WTC11 (cell line): ENCODE measurements at regions not wholly inside any gene's neighbourhood (a gene's known extent, or its start where the extent isn't known, plus 50 kb on each side); places are given as distances from the start of the nearest gene placed in this dataset.

ENCODE experiments used
- ATAC-seq: fragments of 200-7000 bp; cut with Tn5 transposase; 2 replicates; pipeline ENCODE4 v1.10.0; 2021; ENCODE audit warnings: mild to moderate bottlenecking, moderate library complexity
- CTCF ChIA-PET: fragments of 300-600 bp; sonication (Branson Sonifier 250); formaldehyde crosslinking; loops from one replicate; lab custom pipeline; 2021; ENCODE audit warnings: antibody characterized with exemption; lab: Charles Lee
- POLR2A ChIA-PET: fragments of 350-600 bp; sonication (Branson Sonifier 250); formaldehyde crosslinking; loops from one replicate; lab custom pipeline; 2021; ENCODE audit warnings: antibody characterized with exemption; lab: Charles Lee
- DNase-seq: peaks from one replicate; pipeline ENCODE4 v3.0.0; 2021; ENCODE audit warnings: low spot score
- H3K27ac Mint-ChIP-seq: 2 replicates; pipeline ENCODE4 v1.8.0; 2021; ENCODE audit warnings: mixed read lengths
- H3K27me3 Mint-ChIP-seq: 2 replicates; pipeline ENCODE4 v1.8.0; 2021; ENCODE audit warnings: low read depth, mild to moderate bottlenecking, moderate library complexity, mixed read lengths
- H3K36me3 Mint-ChIP-seq: 2 replicates; pipeline ENCODE4 v1.8.0; 2021; ENCODE audit warnings: mixed read lengths
- H3K4me1 Mint-ChIP-seq: 2 replicates; pipeline ENCODE4 v1.8.0; 2022; ENCODE audit warnings: mixed read lengths
- H3K4me3 Mint-ChIP-seq: 2 replicates; pipeline ENCODE4 v1.8.0; 2021; ENCODE audit warnings: mild to moderate bottlenecking, moderate library complexity, mixed read lengths
- H3K9me3 Mint-ChIP-seq: 2 replicates; pipeline ENCODE4 v1.8.0; 2021; ENCODE audit warnings: mixed read lengths
- ARID4B ChIP-seq: sonication (generic); formaldehyde crosslinking; IDR thresholded peaks from 2 replicates; pipeline ENCODE4 v1.8.0; 2023; ENCODE audit warnings: missing genetic modification reagents, mild to moderate bottlenecking, borderline replicate concordance
- ATF6 ChIP-seq: sonication (generic); formaldehyde crosslinking; IDR thresholded peaks from 2 replicates; pipeline ENCODE4 v1.8.1; 2023; ENCODE audit warnings: mild to moderate bottlenecking, missing genetic modification reagents
- CREB1 ChIP-seq: sonication (generic); formaldehyde crosslinking; IDR thresholded peaks from 2 replicates; pipeline ENCODE4 v1.8.0; 2023; ENCODE audit warnings: mild to moderate bottlenecking, missing genetic modification reagents
- CREM ChIP-seq: sonication (generic); formaldehyde crosslinking; IDR thresholded peaks from 2 replicates; pipeline ENCODE4 v1.8.1; 2022; ENCODE audit warnings: mild to moderate bottlenecking, missing genetic modification reagents, moderate library complexity
- EMX1 ChIP-seq: fragments of 250-450 bp; sonication (Bioruptor Pico); IDR thresholded peaks from 2 replicates; pipeline ENCODE4 v1.8.0; 2021; ENCODE audit warnings: mild to moderate bottlenecking
- ESRRA ChIP-seq: sonication (generic); formaldehyde crosslinking; IDR thresholded peaks from 2 replicates; pipeline ENCODE4 v1.8.1; 2022; ENCODE audit warnings: mild to moderate bottlenecking, missing genetic modification reagents, borderline replicate concordance
- ETV6 ChIP-seq: sonication (generic); formaldehyde crosslinking; IDR thresholded peaks from 2 replicates; pipeline ENCODE4 v1.8.1; 2022; ENCODE audit warnings: mild to moderate bottlenecking, missing genetic modification reagents
- HMGXB4 ChIP-seq: sonication (generic); formaldehyde crosslinking; IDR thresholded peaks from 2 replicates; pipeline ENCODE4 v1.8.1; 2023; ENCODE audit warnings: mild to moderate bottlenecking, moderate library complexity, missing genetic modification reagents
- JAZF1 ChIP-seq: fragments of 250-450 bp; sonication (Bioruptor Pico); IDR thresholded peaks from 2 replicates; pipeline ENCODE4 v1.9.0; 2021; ENCODE audit warnings: moderate library complexity, mild to moderate bottlenecking, inconsistent platforms
- NR3C1 ChIP-seq: sonication (generic); formaldehyde crosslinking; conservative IDR thresholded peaks from 2 replicates; pipeline ENCODE4 v1.8.1; 2023; ENCODE audit warnings: low read depth, mild to moderate bottlenecking, missing genetic modification reagents
- PRDM15 ChIP-seq: sonication (generic); formaldehyde crosslinking; IDR thresholded peaks from 2 replicates; pipeline ENCODE4 v1.8.0; 2022; ENCODE audit warnings: missing genetic modification reagents
- PRRX2 ChIP-seq: fragments of 250-450 bp; sonication (Bioruptor Pico); IDR thresholded peaks from 2 replicates; pipeline ENCODE4 v1.8.0; 2021; ENCODE audit warnings: mild to moderate bottlenecking
- SMAD3 ChIP-seq: sonication (generic); formaldehyde crosslinking; IDR thresholded peaks from 2 replicates; pipeline ENCODE4 v1.8.0; 2022; ENCODE audit warnings: missing genetic modification reagents, mild to moderate bottlenecking, borderline replicate concordance
- STAT6 ChIP-seq: sonication (generic); formaldehyde crosslinking; conservative IDR thresholded peaks from 2 replicates; pipeline ENCODE4 v1.8.1; 2023; ENCODE audit warnings: mild to moderate bottlenecking, low read depth, missing genetic modification reagents, moderate library complexity
- USF2 ChIP-seq: sonication (generic); formaldehyde crosslinking; IDR thresholded peaks from 2 replicates; pipeline ENCODE4 v1.8.1; 2023; ENCODE audit warnings: mild to moderate bottlenecking, missing genetic modification reagents, moderate library complexity
- ZNF512 ChIP-seq: sonication (generic); formaldehyde crosslinking; IDR thresholded peaks from 2 replicates; pipeline ENCODE4 v1.8.1; 2022; ENCODE audit warnings: missing genetic modification reagents, borderline replicate concordance
- ZNF671 ChIP-seq: fragments of 250-450 bp; sonication (Bioruptor Pico); IDR thresholded peaks from 2 replicates; pipeline ENCODE4 v1.8.0; 2021; ENCODE audit warnings: mild to moderate bottlenecking
- ZSCAN18 ChIP-seq: fragments of 250-450 bp; sonication (Bioruptor Pico); IDR thresholded peaks from 2 replicates; pipeline ENCODE4 v2.1.2; 2022; ENCODE audit warnings: mild to moderate bottlenecking, moderate library complexity

GRCh38 chr2:147398301-147398700 is 446.5 kb upstream of the ACVR2A start (continued):
- TF ChIP-seq PRDM15 (CRISPR knock-in tag) = no peak
- no peak for TF ChIP-seq JAZF1 (CRISPR knock-in tag)
- no peak for TF ChIP-seq HMGXB4 (CRISPR knock-in tag)
- TF ChIP-seq ZNF512 = no peak

- Mint-ChIP-seq H3K4me1 (0 out of 2 replicates have a peak, but pooled peaks cover 3% of the 10 kb centered on the region), H3K27me3 (peaks cover 1% of the 10 kb centered on the region), H3K36me3 (no peaks in the 10 kb centered on the region), H3K4me3 (no peak overlapping the region), H3K27ac (no peak overlapping the region), H3K9me3 (peaks cover 7% of the 10 kb centered on the region; the same call in 1 of the 2 replicates)
- DNase-seq (no peak), ATAC-seq (no peak)
- TF ChIP-seq JAZF1 (CRISPR knock-in tag) = no peak
- no peak for TF ChIP-seq ESRRA (CRISPR knock-in tag)
- no peak for TF ChIP-seq PRRX2 (CRISPR knock-in tag)
- no peak for TF ChIP-seq EMX1 (CRISPR knock-in tag)
- no peak for TF ChIP-seq ETV6
- no peak for TF ChIP-seq CREM
- no peak for TF ChIP-seq NR3C1 (CRISPR knock-in tag)
- TF ChIP-seq USF2 (CRISPR knock-in tag) = no peak
- no peak for TF ChIP-seq STAT6 (CRISPR knock-in tag)
- TF ChIP-seq ZNF671 (CRISPR knock-in tag) = no peak
- TF ChIP-seq ZSCAN18 (CRISPR knock-in tag) = no peak
- no peak for TF ChIP-seq SMAD3 (CRISPR knock-in tag)
- no peak for TF ChIP-seq ATF6 (CRISPR knock-in tag)
- no peak for TF ChIP-seq CREB1 (CRISPR knock-in tag)
- TF ChIP-seq ARID4B (CRISPR knock-in tag) = no peak
- POLR2A ChIA-PET = no interaction called here
- CTCF ChIA-PET = no interaction called here
Observed at GRCh38 chr2:147396890-147397289, 447.9 kb upstream of the ACVR2A start.
